SJSA1 (cell line): ENCODE measurements at regions not wholly inside any gene's neighbourhood (a gene's known extent, or its start where the extent isn't known, plus 50 kb on each side); places are given as distances from the start of the nearest gene placed in this dataset.
A peak's percentile ranks its signal among the peaks of the same experiment; 100 is the strongest.

Experiments used
- DNase-seq, 2 experiments: peaks; one replicate each; pipeline ENCODE4 v3.0.0-alpha.2; 2015 to 2020; ENCODE audit warnings: low spot score in 2 of 2, low read depth in 1 of 2
- H3K27ac ChIP-seq: fragments of 250-450 bp; sonication (Bioruptor Pico); 2 replicates; pipeline ENCODE4 v1.5.1; 2020; ENCODE audit warnings: mild to moderate bottlenecking, moderate library complexity
- H3K27me3 ChIP-seq: fragments of 250-450 bp; sonication (Bioruptor Pico); replicated peaks from 2 replicates; pipeline ENCODE4 v1.5.1; 2020; ENCODE audit warnings: mild to moderate bottlenecking, moderate library complexity
- H3K36me3 ChIP-seq: fragments of 250-450 bp; sonication (Bioruptor Pico); 2 replicates; pipeline ENCODE4 v1.5.1; 2020; ENCODE audit warnings: mild to moderate bottlenecking
- H3K4me1 ChIP-seq: fragments of 250-450 bp; sonication (Bioruptor Pico); replicated peaks from 2 replicates; pipeline ENCODE4 v1.6.1; 2021; ENCODE audit warnings: mild to moderate bottlenecking
- H3K4me3 ChIP-seq: fragments of 250-450 bp; sonication (Bioruptor Pico); 2 replicates; pipeline ENCODE4 v1.5.1; 2020; ENCODE audit warnings: mild to moderate bottlenecking
- H3K9me3 ChIP-seq: fragments of 250-450 bp; sonication (Bioruptor Pico); replicated peaks from 2 replicates; pipeline ENCODE4 v1.5.1; 2020; ENCODE audit warnings: mild to moderate bottlenecking

DNA sequence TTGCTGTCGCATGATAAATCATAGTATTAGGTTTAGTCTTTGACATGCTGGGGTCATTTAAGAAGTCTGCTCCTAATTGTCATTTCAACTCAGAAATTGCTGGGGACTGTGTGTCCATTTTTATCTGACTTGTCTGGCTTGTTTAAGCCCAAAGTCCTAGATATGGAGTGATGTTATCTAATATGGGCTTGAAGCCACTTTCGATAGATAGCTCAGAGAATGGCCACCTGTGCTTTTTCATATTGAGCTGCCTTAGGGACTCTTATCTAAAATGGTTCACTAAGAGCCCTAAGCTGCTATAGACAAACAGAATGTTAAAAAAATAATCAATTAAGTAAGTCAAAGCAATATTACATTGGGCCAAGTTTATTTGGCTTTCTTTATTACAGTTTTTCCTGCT, 81.6 kb upstream of the CNTNAP4 start:
- H3K36me3 ChIP-seq, result no peaks in the 10 kb centered on the region
- no peak for DNase-seq
- no peaks in the 10 kb centered on the region for H3K27me3 ChIP-seq
- H3K9me3 ChIP-seq, result no peaks in the 10 kb centered on the region
- peaks cover 2% of the 10 kb centered on the region; the same call in 1 of the 2 replicates for H3K4me1 ChIP-seq
- no peak overlapping the region for H3K27ac ChIP-seq
- H3K4me3 ChIP-seq, result no peak overlapping the region

DNA sequence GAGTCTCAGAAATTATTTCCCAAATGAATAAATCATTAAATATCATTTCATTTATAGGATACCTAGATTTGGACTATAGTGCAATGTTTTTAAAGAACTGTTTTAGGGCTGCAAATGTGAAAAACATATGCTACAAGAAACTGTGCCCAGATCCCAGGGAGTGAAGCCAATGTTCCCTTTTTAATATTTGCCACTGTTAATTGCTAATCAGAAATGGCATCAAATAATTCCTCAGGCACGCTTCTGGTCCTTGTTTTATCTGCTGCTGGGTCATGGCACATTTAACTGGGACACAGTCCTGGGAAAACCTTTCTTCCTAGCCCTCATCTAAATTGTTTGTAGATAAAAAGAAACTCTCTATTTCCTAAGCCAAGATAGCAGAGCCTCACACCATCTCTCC, 79.3 kb upstream of the CNTNAP4 start:
- no peaks in the 10 kb centered on the region for H3K27me3 ChIP-seq
- no peak for DNase-seq
- H3K36me3 ChIP-seq, result no peaks in the 10 kb centered on the region
- no peaks in the 10 kb centered on the region; the same call in 1 of the 2 replicates for H3K9me3 ChIP-seq
- no peak overlapping the region for H3K4me3 ChIP-seq
- H3K27ac ChIP-seq, result no peak overlapping the region
- peaks cover 7% of the 10 kb centered on the region; the same call in 1 of the 2 replicates for H3K4me1 ChIP-seq

- peak in 1 of 2 experiments; percentile 17 for DNase-seq
- no peaks in the 10 kb centered on the region for H3K36me3 ChIP-seq
- H3K9me3 ChIP-seq, result no peaks in the 10 kb centered on the region; the same call in 1 of the 2 replicates
- H3K27ac ChIP-seq, result peak overlapping the region; percentile 18
- H3K27me3 ChIP-seq, result no peaks in the 10 kb centered on the region
- H3K4me3 ChIP-seq, result no peak overlapping the region
- peaks cover 7% of the 10 kb centered on the region; the same call in 1 of the 2 replicates for H3K4me1 ChIP-seq
Measured at GRCh38 chr16:76199681-76200220, 77.5 kb upstream of the CNTNAP4 start.

- Histone ChIP-seq H3K27me3 (no peaks in the 10 kb centered on the region), H3K4me1 (peaks cover 7% of the 10 kb centered on the region; the same call in 1 of the 2 replicates), H3K4me3 (no peak overlapping the region), H3K9me3 (no peaks in the 10 kb centered on the region; the same call in 1 of the 2 replicates), H3K36me3 (no peaks in the 10 kb centered on the region), H3K27ac (peak overlapping the region; percentile 31; the same call in 1 of the 2 replicates)
- peak in 1 of 2 experiments; percentile 18 for DNase-seq
Measured at GRCh38 chr16:76201385-76201784, 75.8 kb upstream of the CNTNAP4 start.

- no peak overlapping the region for H3K27ac ChIP-seq
- H3K36me3 ChIP-seq, result no peaks in the 10 kb centered on the region
- H3K27me3 ChIP-seq, result no peaks in the 10 kb centered on the region
- no peaks in the 10 kb centered on the region; the same call in 1 of the 2 replicates for H3K9me3 ChIP-seq
- H3K4me1 ChIP-seq, result peaks cover 7% of the 10 kb centered on the region; the same call in 1 of the 2 replicates
- DNase-seq, result no peak
- no peak overlapping the region for H3K4me3 ChIP-seq
Measured at GRCh38 chr16:76204249-76204648, 73.0 kb upstream of the CNTNAP4 start.

DNA sequence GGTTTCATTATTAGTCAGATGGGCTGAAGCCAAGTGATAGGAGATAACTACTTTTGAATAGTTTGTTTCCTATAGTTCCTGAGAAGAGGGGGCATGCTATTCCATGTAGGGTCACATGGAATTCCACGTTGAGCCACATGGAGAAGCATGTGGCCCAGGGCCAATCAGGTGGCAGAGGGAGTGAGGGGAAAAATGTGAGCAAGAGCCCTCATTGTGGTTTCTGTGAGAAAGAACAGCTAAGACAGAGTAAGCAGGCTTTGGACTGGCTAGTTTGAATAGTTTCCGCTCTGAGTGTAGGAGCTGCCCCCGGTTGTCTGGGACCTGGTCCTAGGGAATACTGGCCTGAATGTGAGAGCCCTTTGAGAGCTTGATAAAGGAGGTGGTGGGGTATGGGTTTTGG, 69.9 kb upstream of the CNTNAP4 start:
- Histone ChIP-seq H3K36me3 (no peaks in the 10 kb centered on the region), H3K4me1 (no peaks in the 10 kb centered on the region), H3K4me3 (no peak overlapping the region), H3K27me3 (no peaks in the 10 kb centered on the region), H3K27ac (no peak overlapping the region), H3K9me3 (0 out of 2 replicates have a peak, but pooled peaks cover under 1% of the 10 kb centered on the region)
- DNase-seq, result no peak

- Histone ChIP-seq H3K9me3 (0 out of 2 replicates have a peak, but pooled peaks cover 2% of the 10 kb centered on the region), H3K27ac (no peak overlapping the region), H3K4me3 (no peak overlapping the region), H3K36me3 (no peaks in the 10 kb centered on the region), H3K4me1 (no peaks in the 10 kb centered on the region), H3K27me3 (no peaks in the 10 kb centered on the region)
- no peak for DNase-seq
Measured at GRCh38 chr16:76210157-76210556, 67.0 kb upstream of the CNTNAP4 start.

- Histone ChIP-seq H3K27me3 (no peaks in the 10 kb centered on the region), H3K4me3 (no peak overlapping the region), H3K27ac (no peak overlapping the region), H3K36me3 (no peaks in the 10 kb centered on the region), H3K9me3 (0 out of 2 replicates have a peak, but pooled peaks cover 2% of the 10 kb centered on the region), H3K4me1 (no peaks in the 10 kb centered on the region)
- no peak for DNase-seq
Measured at GRCh38 chr16:76213860-76214259, 63.3 kb upstream of the CNTNAP4 start.

DNA sequence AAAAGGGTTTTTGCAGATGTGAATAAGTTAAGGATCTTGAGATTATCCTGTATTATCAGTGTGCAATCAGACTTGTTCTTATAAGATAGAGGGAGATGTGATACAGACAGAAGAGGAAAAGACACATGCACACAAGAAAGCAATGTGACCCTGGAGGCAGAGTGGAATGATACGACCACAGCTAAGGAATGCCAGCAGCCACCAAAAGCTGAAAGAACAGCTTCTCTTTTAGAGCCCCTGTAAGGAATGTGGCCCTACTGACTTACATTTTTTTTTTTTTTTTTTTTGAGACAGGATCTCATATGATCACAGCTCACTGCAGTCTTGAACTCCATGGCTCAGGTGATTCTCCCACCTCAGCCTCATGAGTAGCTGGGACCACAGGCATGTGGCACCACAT, 62.3 kb upstream of the CNTNAP4 start:
- Histone ChIP-seq H3K27ac (no peak overlapping the region), H3K36me3 (no peaks in the 10 kb centered on the region), H3K4me1 (no peaks in the 10 kb centered on the region), H3K9me3 (0 out of 2 replicates have a peak, but pooled peaks cover 2% of the 10 kb centered on the region), H3K27me3 (no peaks in the 10 kb centered on the region), H3K4me3 (no peak overlapping the region)
- DNase-seq, result no peak

DNA sequence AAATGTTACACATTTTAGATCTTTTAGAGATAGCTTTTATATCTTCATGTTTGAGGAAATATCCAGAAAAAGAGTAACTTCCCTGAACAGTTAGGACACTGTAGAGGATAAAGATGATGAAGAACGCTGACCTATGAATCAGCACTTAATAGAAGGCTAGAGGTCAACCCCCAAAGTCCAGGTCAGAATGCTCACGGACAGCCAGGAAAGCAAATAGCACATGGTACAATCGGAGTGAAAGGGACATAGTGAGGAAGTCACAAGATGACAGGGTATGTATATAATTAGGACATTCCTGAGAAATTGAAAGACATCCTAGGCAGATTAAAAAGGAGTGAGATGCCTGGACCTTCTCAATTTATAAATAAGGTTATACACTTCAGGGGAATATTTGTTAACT, 55.1 kb upstream of the CNTNAP4 start:
- no peaks in the 10 kb centered on the region for H3K4me1 ChIP-seq
- DNase-seq, result no peak
- no peaks in the 10 kb centered on the region for H3K36me3 ChIP-seq
- H3K27ac ChIP-seq, result no peak overlapping the region
- H3K4me3 ChIP-seq, result no peak overlapping the region
- H3K9me3 ChIP-seq, result no peaks in the 10 kb centered on the region
- no peaks in the 10 kb centered on the region for H3K27me3 ChIP-seq

DNA sequence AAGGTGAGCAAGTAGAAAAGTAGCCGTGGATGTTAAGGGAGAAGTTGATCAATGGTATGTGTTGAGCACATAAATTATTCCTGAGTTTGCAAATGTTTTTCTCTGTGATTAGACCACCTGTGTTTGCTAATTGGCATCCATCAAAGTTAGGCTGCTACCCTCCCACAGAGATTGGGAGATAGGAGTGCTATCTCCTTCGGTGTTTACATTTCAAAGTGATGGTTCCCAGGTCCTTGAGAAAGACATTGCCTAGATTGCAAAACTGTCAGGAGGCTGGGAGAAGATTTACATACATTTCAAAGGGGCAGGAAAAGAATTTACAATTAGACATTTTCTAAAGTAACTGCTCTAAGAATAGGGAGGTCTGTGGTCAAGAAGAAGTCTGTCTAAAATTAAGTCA, 54.3 kb upstream of the CNTNAP4 start:
- no peak overlapping the region for H3K27ac ChIP-seq
- H3K4me3 ChIP-seq, result no peak overlapping the region
- DNase-seq, result no peak
- H3K4me1 ChIP-seq, result no peaks in the 10 kb centered on the region
- no peaks in the 10 kb centered on the region for H3K9me3 ChIP-seq
- no peaks in the 10 kb centered on the region for H3K36me3 ChIP-seq
- no peaks in the 10 kb centered on the region for H3K27me3 ChIP-seq

GRCh38 chr16:76226011-76226410, 51.2 kb upstream of the CNTNAP4 start:
- no peak overlapping the region for H3K27ac ChIP-seq
- H3K4me3 ChIP-seq, result no peak overlapping the region
- no peaks in the 10 kb centered on the region for H3K4me1 ChIP-seq
- H3K36me3 ChIP-seq, result no peaks in the 10 kb centered on the region
- no peaks in the 10 kb centered on the region for H3K9me3 ChIP-seq
- DNase-seq, result no peak
- no peaks in the 10 kb centered on the region for H3K27me3 ChIP-seq

DNA sequence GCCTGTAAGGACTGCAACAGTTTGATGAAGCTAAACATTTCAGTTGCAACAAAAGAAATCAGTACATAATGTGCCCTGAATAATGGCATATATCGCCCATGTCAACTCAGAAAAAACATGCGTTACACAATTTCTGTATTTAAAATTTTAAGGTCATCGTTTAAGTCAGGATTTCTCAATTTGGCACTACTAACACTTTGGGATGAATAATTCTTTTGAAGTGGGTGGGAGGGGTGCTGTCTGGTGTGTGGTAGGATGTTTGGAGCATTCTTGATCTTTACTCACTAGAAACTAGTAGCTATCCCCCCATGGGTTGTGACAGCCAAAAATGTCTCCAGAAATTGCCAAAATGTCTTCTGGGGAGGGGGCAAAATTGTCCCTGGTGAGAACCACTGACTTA, 50.7 kb upstream of the CNTNAP4 start:
- no peak for DNase-seq
- H3K27ac ChIP-seq, result no peak overlapping the region
- H3K36me3 ChIP-seq, result no peaks in the 10 kb centered on the region
- H3K4me1 ChIP-seq, result no peaks in the 10 kb centered on the region
- H3K4me3 ChIP-seq, result no peak overlapping the region
- no peaks in the 10 kb centered on the region for H3K9me3 ChIP-seq
- no peaks in the 10 kb centered on the region for H3K27me3 ChIP-seq
